Activated naive CD4-positive, alpha-beta T cell treated with anti-CD3 and anti-CD28 coated beads, Interleukin-2, amount 50 U/mL, for 72 hours (primary cell): ENCODE measurements at regions not wholly inside any gene's neighbourhood (a gene's known extent, or its start where the extent isn't known, plus 50 kb on each side); places are given as distances from the start of the nearest gene placed in this dataset.

Experiments
- ATAC-seq, 2 donors: fragments of 150-1000 bp; cut with Tn5 transposase; 2 replicates each; pipeline ENCODE4 v1.10.0; 2021; ENCODE audit warnings: mild to moderate bottlenecking in 2 of 2, moderate library complexity in 2 of 2
- DNase-seq, 2 donors: peaks; one replicate each; pipeline ENCODE4 v3.0.0; 2021 to 2022; ENCODE audit warnings: low spot score in 2 of 2
- H3K27ac Mint-ChIP-seq, 2 donors: one replicate each; pipeline ENCODE4 v1.8.0; 2022; ENCODE audit warnings: mild to moderate bottlenecking in 2 of 2, mixed read lengths in 2 of 2
- H3K36me3 Mint-ChIP-seq, 2 donors: one replicate each; pipeline ENCODE4 v1.8.0; 2022; ENCODE audit warnings: mixed read lengths in 2 of 2
- H3K9me3 Mint-ChIP-seq, 2 donors: one replicate each; pipeline ENCODE4 v1.8.0; 2022; ENCODE audit warnings: mixed read lengths in 2 of 2

- Mint-ChIP-seq H3K9me3 (no peaks in the 10 kb centered on the region), H3K36me3 (no peaks in the 10 kb centered on the region), H3K27ac (no peak overlapping the region)
- no peak for DNase-seq
- no peak for ATAC-seq
Measured at GRCh38 chr7:85714951-85715350, 528.1 kb upstream of the SEMA3D start.

- Mint-ChIP-seq H3K27ac (no peak overlapping the region), H3K9me3 (no peaks in the 10 kb centered on the region), H3K36me3 (no peaks in the 10 kb centered on the region)
- ATAC-seq (no peak), DNase-seq (no peak)
Measured at GRCh38 chr7:85714043-85714578, 527.3 kb upstream of the SEMA3D start.

GRCh38 chr7:85713171-85713570, 526.3 kb upstream of the SEMA3D start:
- Mint-ChIP-seq H3K27ac (no peak overlapping the region), H3K9me3 (no peaks in the 10 kb centered on the region), H3K36me3 (no peaks in the 10 kb centered on the region)
- ATAC-seq (no peak), DNase-seq (no peak)

DNA sequence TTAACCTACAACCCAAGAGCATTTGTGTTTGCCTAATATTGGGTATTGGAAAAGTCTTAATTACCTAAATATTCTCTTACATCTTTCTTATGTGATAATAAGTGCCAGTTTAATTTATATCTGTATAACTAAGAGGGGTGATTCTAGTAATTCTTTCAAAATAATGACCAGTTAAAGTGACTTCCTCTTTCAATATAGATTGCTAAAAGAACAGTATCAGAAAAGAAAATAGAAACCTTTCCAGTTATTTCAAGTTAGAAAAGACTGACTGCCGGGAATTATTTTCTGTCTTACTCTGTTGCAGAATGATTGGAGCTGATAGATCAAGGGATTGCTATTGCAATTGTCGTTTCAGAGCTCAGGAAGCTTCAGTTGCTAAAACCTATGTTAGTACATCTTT, 525.0 kb upstream of the SEMA3D start:
- no peaks in the 10 kb centered on the region for H3K36me3 Mint-ChIP-seq
- DNase-seq: no peak
- H3K27ac Mint-ChIP-seq: no peak overlapping the region
- ATAC-seq: no peak
- no peaks in the 10 kb centered on the region for H3K9me3 Mint-ChIP-seq

- Mint-ChIP-seq H3K27ac (no peak overlapping the region), H3K36me3 (no peaks in the 10 kb centered on the region), H3K9me3 (peaks cover 0 to 4% of the 10 kb centered on the region in 2 donors)
- ATAC-seq (no peak), DNase-seq (no peak)
Measured at GRCh38 chr7:85710960-85711359, 524.1 kb upstream of the SEMA3D start.

DNA sequence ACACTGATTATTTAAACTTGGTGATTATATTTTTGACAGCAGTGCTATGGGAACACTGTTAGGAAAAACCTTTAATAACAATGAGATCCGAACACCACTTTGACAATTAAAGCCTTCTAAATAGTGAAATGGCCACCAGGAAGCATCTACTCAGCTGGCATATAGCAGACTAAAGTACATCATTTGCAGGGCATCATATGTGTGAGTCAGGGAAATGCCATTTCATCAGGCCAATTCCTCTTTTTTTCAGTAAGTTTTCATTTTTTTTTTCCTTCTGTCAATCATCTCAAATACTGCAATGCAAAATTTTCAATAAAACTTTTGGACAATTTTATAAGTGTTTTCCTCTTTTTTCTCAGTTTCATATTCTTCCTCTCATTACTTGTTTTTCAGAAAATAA, 521.4 kb upstream of the SEMA3D start:
- Mint-ChIP-seq H3K27ac (no peak overlapping the region), H3K36me3 (no peaks in the 10 kb centered on the region), H3K9me3 (peaks cover 4 to 8% of the 10 kb centered on the region in 2 donors)
- no peak for ATAC-seq
- DNase-seq: no peak

DNA sequence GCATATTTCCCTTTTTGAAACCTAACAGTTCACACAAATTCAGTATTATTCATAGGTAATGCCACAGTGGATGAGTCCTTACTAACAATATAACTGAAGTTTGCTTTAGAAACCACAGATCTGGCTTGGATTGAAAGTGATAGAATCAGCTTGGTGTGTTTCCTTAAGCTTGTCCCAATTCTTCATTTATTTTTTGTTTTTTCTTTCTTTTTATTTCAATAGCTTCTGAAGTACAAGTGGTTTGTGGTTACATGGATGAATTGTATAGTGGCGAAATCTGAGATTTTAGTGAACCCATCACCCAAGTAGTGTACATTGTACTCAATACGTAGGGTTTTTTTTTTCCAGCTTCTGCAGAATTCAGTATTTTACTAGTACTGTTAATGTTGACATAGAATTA, 518.2 kb upstream of the SEMA3D start:
- no peak for ATAC-seq
- Mint-ChIP-seq H3K9me3 (peaks cover 4 to 8% of the 10 kb centered on the region in 2 donors), H3K36me3 (no peaks in the 10 kb centered on the region), H3K27ac (no peak overlapping the region)
- DNase-seq: no peak

- Mint-ChIP-seq H3K36me3 (no peaks in the 10 kb centered on the region), H3K27ac (no peak overlapping the region), H3K9me3 (peaks cover 4 to 8% of the 10 kb centered on the region in 2 donors)
- DNase-seq (no peak), ATAC-seq (no peak)
Measured at GRCh38 chr7:85703251-85704010, 516.6 kb upstream of the SEMA3D start.

DNA sequence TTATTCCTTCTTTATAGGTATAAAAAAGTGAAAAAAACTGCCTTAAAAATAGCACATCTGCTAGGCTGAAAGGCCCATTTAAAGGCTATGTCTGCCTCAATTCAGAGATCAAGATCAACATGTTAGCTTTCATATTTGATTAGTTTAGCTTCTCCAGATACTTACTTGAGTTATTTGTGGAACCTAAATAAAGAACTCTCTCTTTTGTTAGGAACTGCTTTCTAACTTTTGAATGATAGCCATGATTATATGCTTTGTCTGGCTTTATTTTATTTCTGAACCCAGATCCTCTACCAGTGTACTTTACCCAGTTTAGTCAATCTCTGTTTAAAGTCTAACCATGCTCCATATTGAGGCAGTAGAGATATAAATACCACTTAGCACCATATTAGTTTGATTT, 515.5 kb upstream of the SEMA3D start:
- Mint-ChIP-seq H3K27ac (no peak overlapping the region), H3K9me3 (peaks cover 4 to 8% of the 10 kb centered on the region in 2 donors), H3K36me3 (no peaks in the 10 kb centered on the region)
- no peak for DNase-seq
- no peak for ATAC-seq

- DNase-seq (no peak), ATAC-seq (no peak)
- no peak overlapping the region for H3K27ac Mint-ChIP-seq
- peaks cover 0 to 4% of the 10 kb centered on the region in 2 donors for H3K9me3 Mint-ChIP-seq
- no peaks in the 10 kb centered on the region for H3K36me3 Mint-ChIP-seq
Measured at GRCh38 chr7:85699482-85699881, 512.6 kb upstream of the SEMA3D start.

GRCh38 chr7:85695533-85695932, 508.7 kb upstream of the SEMA3D start:
- H3K9me3 Mint-ChIP-seq: peaks cover 0 to 5% of the 10 kb centered on the region in 2 donors
- no peaks in the 10 kb centered on the region for H3K36me3 Mint-ChIP-seq
- no peak for DNase-seq
- ATAC-seq: no peak
- no peak overlapping the region for H3K27ac Mint-ChIP-seq

DNA sequence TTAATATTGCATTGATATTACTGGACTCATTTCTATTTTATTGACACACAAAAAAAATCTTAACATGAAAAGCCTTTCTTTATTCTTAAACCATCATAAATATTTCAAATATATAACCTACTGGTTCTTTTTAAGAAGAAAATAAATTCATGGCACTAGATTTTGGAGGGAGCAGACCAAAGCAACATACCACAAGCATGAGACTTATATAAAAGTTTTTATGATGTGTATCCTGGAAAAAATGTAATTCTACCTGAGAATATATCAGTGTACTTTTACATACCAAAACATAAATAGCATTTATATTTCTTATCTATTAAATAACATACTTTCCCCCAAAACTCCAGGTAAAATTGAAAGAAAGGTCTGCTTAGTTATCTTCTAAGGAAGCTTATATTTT, 508.2 kb upstream of the SEMA3D start:
- Mint-ChIP-seq H3K9me3 (peaks cover 0 to 5% of the 10 kb centered on the region in 2 donors), H3K36me3 (no peaks in the 10 kb centered on the region), H3K27ac (no peak overlapping the region)
- no peak for DNase-seq
- no peak for ATAC-seq

- Mint-ChIP-seq H3K27ac (no peak overlapping the region), H3K36me3 (no peaks in the 10 kb centered on the region), H3K9me3 (peaks cover 0 to 9% of the 10 kb centered on the region in 2 donors)
- ATAC-seq (no peak), DNase-seq (no peak)
Measured at GRCh38 chr7:85693326-85693725, 506.5 kb upstream of the SEMA3D start.

DNA sequence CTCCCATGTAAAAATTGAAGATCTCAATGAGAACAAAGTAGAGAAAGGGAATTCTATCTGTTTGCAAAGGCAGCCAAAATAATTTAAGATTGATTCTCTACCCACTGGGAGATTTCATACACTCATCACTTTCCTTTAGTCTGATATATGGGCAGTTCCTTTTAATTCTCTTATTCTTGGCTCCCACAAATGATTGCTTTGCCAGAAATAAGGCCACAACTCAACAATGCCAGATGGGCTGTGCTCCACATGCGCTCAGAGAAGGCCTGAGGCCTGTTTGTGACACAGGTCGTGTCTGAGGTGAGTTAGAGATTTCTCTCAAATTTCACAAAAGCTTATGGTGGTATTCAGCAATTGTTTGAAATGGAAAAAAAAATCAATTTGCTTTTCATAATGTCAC, 501.9 kb upstream of the SEMA3D start:
- no peak overlapping the region for H3K27ac Mint-ChIP-seq
- DNase-seq (no peak), ATAC-seq (no peak)
- no peaks in the 10 kb centered on the region for H3K36me3 Mint-ChIP-seq
- peaks cover 13 to 19% of the 10 kb centered on the region in 2 donors for H3K9me3 Mint-ChIP-seq

DNA sequence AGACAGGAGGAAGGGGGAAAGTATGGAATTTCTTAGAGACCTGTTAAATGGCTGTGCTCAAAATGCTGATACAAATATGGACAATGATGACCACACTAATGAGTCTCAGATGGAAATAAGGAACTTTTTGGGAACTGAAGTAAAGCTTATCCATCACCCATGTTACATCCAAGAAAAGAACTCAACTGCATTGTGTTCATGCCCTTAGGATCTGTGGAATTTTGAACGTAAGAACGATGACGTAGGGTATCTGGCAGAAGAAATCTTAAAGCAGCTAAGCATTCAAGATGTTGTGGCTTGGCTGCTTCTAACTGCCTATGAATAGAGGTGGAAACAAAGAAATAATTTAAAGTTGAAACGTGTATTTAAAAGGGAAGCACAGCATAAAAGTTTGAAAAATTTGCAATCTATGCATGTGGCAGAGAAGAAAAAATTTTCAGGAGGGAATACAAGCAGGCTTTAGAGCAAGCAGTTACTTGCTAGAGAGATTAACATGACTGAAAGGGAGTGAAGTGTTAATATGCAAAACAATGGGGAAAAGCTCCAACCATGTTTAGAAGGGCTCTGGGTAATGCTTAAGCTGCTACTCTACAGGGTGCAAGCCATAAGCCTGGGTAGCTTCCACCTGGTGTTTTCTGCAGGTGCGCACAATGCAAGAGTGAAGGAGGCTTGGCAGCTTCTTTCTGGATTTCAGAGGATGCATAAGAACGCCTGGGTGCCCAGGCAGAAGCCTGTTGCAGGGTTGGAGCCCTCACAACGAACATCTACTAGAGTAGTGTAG, 499.7 kb upstream of the SEMA3D start:
- Mint-ChIP-seq H3K36me3 (no peaks in the 10 kb centered on the region), H3K9me3 (peaks cover 13 to 18% of the 10 kb centered on the region in 2 donors), H3K27ac (no peak overlapping the region)
- ATAC-seq: no peak
- DNase-seq: no peak

- no peak for ATAC-seq
- DNase-seq: no peak
- Mint-ChIP-seq H3K36me3 (no peaks in the 10 kb centered on the region), H3K9me3 (peaks cover 13 to 18% of the 10 kb centered on the region in 2 donors), H3K27ac (no peak overlapping the region)
Measured at GRCh38 chr7:85685901-85686300, 499.0 kb upstream of the SEMA3D start.

- peaks cover 23 to 24% of the 10 kb centered on the region in 2 donors for H3K9me3 Mint-ChIP-seq
Measured at GRCh38 chr7:85682833-85683620, 496.2 kb upstream of the SEMA3D start.

More at GRCh38 chr7:85682833-85683620, 496.2 kb upstream of the SEMA3D start:
- H3K27ac Mint-ChIP-seq: no peak overlapping the region
- no peak for ATAC-seq
- H3K36me3 Mint-ChIP-seq: peaks cover 0 to 15% of the 10 kb centered on the region in 2 donors
- DNase-seq: no peak
